ENCODE measurements at regions not wholly inside any gene's neighbourhood (a gene's known extent, or its start where the extent isn't known, plus 50 kb on each side); places are given as distances from the start of the nearest gene placed in this dataset.

GRCh38 chr11:92276773-92277172 is 52.2 kb downstream of the FAT3 start:
- DNase-seq (ENCODE audit: low read depth): no peak

GRCh38 chr11:92277871-92278270 is 53.3 kb downstream of the FAT3 start:
- peak; percentile 46 for DNase-seq (ENCODE audit: low read depth)

GRCh38 chr11:92278791-92279433 is 54.3 kb downstream of the FAT3 start:
- DNase-seq (ENCODE audit: low read depth): peak; percentile 19

GRCh38 chr11:92284107-92284506 is 59.5 kb downstream of the FAT3 start:
- DNase-seq (ENCODE audit: low read depth): no peak

DNA sequence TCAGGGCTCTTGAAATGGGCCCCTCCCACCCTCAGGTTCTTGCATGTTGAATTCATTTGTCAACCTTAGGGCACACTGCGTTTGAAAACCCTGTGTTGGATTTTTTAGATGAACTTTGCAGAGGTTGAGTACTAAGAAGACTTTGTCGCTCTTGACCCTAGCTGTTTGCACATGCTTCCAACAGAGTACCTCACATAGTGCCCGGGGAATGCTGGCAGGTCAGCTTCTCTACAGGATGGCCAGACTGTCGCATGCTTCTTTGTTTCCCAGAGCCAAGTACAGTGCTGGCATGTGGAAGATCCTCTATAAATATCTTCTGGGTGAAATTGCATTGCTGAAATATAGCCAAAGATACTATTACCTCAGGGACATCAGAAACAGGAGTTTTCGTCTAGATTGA is 59.9 kb downstream of the FAT3 start:
- no peak for DNase-seq (ENCODE audit: low read depth)

- DNase-seq (ENCODE audit: low read depth): no peak
Observed at GRCh38 chr11:92285776-92286175, 61.2 kb downstream of the FAT3 start.

- DNase-seq (ENCODE audit: low read depth): no peak
Observed at GRCh38 chr11:92286709-92287108, 62.1 kb downstream of the FAT3 start.

DNA sequence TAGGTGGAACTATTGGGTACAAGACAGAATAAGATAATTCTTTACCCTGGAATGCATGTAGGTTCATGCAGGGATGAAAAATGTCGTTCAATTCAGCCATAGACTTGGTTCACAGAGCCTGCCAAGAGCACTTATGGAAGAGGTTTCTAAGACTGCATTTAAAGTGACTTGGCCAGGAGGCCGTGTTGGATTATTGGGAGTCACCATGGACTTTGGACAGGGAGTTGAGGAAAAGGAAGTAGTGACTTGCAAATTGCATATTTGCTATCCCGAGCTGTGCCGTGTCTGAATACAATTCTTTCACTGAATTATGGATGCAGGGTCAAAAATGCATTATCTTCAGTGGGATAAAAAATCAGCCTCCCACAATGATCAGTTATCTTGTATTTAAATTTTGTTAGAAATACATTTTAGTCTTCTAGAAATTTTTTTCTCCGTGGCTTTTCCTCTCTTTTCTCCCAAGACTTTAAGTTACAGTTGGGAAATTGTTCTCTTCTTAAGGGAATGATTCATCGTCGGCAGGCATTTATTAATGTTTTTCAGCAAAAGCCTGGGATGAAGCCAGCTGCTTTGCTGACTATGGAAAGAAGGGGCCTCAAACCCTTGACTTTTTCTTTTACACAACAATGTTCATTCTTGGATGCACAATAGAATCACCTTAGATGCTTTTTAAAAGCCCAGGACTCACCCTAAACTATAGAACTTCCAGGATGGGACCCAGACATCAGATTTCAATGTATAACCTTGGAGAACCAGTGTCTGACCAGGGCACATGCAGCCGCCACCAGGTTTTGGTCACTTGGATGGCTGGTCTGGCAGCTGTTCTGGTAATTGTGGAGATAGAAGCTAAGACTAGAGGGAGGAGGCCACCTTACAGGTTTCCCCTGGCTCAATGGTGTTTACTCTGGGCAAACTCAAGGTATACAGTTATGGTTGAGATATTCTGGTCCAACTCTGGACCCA is 70.8 kb downstream of the FAT3 start:
- peak; percentile 40 for DNase-seq (ENCODE audit: low read depth)

GRCh38 chr11:92296138-92296515 is 71.5 kb downstream of the FAT3 start:
- DNase-seq (ENCODE audit: low read depth): peak; percentile 51

- DNase-seq (ENCODE audit: low read depth): peak; percentile 70
Observed at GRCh38 chr11:92297567-92298553, 73.2 kb downstream of the FAT3 start.

- peak; percentile 41 for DNase-seq (ENCODE audit: low read depth)
Observed at GRCh38 chr11:92300876-92301275, 76.3 kb downstream of the FAT3 start.

DNA sequence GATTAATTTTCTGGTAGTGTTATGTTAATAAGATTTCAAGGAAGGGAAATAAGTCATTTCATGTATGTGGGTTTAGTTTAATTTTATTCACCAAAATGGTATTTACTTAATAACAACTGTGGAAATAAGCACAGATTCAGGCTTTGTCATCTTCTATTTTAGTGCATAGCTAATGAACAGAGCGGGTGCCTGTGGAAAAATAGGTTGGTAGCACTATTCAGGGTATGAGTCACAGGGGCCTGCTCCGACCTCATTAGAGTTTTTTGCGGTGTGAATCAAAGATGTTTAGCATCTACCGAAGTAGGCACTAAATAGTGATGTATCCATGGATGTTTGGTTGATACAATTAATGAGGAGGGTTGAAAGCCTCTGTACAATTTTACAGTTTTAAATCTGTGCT is 78.2 kb downstream of the FAT3 start:
- peak; percentile 87 for DNase-seq (ENCODE audit: low read depth)

DNA sequence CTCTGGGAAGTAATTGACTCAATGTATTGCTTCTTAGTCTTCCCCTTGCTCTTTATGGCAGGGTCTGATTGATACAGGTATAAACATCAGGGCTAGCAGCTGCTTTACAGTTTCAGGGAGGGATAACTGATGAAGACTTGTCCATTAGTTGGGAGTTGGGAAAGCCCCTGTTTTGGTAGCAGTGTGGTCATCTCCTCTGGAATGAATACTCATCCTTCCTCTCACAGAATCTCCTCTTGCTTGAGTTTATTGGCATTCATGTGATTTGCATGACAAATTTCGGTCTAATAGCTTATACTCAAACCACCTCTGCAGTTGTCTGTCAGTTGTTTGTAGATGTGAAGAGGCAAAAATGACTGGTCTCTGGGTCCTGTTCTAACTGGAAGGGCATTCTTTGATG is 79.7 kb downstream of the FAT3 start:
- no peak for DNase-seq (ENCODE audit: low read depth)

DNA sequence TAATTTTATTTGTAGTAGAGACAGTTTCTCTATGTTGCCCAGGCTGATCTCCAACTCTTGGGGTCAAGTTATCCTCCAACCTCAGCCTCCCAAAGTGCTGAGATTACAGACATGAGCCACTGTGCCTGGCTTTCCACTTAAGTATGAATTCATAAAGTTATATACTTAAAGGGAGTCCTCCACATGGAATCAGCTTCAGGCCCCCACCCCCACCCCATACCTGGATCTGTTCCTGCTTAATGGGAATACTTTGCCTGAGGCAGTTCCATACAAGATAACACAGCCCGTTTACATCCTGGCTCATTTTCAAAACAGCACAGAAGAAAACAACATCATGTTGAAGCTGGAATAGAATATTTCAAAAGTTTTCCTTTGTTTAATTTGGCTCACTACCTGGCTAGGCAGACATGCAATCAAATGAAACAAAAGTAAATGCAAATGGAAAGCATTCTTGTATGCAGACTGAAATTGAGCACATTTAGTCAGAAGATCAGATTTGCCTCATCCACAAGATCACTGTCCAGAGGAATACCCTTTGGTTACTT is 82.4 kb downstream of the FAT3 start:
- DNase-seq (ENCODE audit: low read depth): no peak

GRCh38 chr11:92308366-92308765 is 83.7 kb downstream of the FAT3 start:
- DNase-seq (ENCODE audit: low read depth): no peak

DNA sequence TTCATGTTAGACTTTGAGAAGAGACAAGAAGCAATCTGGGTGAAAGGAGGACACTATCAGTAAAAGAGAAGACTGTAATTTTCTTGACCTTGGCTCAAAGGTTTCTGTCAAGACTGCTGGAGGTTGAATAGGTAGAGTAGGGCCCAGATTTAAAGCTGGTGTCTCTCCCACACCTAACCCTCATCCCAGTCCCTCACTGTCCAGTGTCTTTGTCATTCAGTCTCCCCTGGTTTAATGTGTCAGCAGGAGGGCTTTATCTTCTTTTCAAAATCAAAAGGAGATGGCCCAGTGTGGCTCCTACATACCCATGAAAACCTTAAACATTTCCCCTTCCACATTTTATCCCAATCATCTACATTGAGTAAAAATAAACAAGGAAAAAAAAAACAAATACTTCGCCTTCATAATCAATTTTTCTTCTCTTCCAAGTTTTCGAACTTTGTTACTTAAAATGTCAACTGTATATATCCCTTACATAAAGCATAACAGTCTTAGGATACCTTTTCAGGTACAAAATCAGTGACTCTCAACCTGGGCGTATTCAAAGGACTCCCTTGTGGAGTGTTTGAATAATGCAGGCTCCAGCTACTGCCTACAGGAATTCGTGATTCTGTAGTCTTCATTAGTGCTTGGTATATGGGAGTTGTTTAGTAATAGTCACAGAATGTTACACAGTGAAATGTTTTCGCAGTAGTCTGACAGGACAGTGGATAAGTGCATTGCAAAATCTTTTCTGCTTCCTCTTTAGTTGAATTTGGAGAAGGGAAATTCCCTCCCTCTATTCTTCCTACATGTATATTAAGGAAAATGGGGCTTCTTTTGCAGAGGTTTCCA is 87.2 kb downstream of the FAT3 start:
- no peak for DNase-seq (ENCODE audit: low read depth)

DNA sequence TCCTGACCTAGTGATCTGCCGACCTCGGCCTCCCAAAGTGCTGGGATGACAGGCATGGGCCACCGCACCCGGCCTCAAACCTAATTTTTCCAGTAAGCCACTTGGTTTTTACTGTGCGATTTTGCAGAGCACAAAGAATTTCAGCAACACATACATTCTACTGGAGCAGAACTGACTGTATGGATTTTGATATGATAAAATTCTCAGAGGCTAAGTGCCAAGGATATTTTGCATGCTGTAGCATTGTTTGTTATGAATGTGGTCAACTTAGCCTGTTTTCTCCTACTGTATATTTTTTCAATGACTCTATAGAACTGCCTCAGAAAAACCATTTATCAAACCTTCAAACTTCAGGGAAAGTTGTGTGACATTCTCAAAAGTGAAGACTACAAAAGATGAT is 89.2 kb downstream of the FAT3 start:
- DNase-seq (ENCODE audit: low read depth): no peak

DNA sequence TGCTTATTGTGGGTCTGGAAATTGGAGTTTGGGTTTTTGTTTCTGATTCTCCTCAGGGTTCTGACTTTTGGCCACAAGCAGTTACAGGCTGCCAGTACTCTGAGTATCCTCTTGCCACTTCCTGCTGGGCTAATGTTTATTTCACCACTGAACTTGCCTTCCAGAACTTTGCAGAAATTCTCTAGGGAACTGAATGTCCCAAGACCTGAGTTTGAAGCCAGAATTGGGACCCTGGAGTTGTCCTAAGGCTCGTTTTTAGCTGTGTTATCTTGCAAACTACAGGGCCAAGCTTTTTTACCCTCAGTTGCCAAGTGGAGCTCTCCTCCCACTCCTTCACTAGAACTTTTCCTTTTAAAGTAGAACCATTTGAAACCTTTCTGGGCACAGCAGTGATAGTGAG is 89.9 kb downstream of the FAT3 start:
- no peak for DNase-seq (ENCODE audit: low read depth)

- DNase-seq (ENCODE audit: low read depth): no peak
Observed at GRCh38 chr11:92316106-92316809, 91.6 kb downstream of the FAT3 start.

- no peak for DNase-seq (ENCODE audit: low read depth)
Observed at GRCh38 chr11:92317222-92317621, 92.6 kb downstream of the FAT3 start.

Data from myocyte (in vitro differentiated cells).